HCT116 (cell line): ENCODE measurements at regions not wholly inside any gene's neighbourhood (a gene's known extent, or its start where the extent isn't known, plus 50 kb on each side); places are given as distances from the start of the nearest gene placed in this dataset.

Source experiments
- POLR2AphosphoS5 ChIP-seq: IDR thresholded peaks from 2 replicates; pipeline ENCODE4 v1.6.1; 2011; ENCODE audit warnings: mild to moderate bottlenecking, low read depth, low read length, moderate library complexity
- SRF ChIP-seq: IDR thresholded peaks from 2 replicates; pipeline ENCODE4 v1.6.1; 2012; ENCODE audit warnings: low read depth
- ZNF274 ChIP-seq: fragments of 200-500 bp; sonication (Bioruptor generic); IDR thresholded peaks from 2 replicates; pipeline ENCODE4 v1.6.1; 2014; ENCODE audit warnings: mild to moderate bottlenecking, low read depth, low read length, inconsistent platforms
- TF ChIP-seq, protein P1 (sequence below), 3 experiments: fragments of 200-600 bp in 1 of 3; sonication (generic) in 1 of 3; IDR thresholded peaks in 2 of 3; conservative IDR thresholded peaks in 1 of 3; 2 replicates each; pipeline ENCODE4 v1.5.1; 2012 to 2017; ENCODE audit warnings: low read depth in 2 of 3, low read length in 2 of 3, antibody characterized with exemption in 1 of 3, borderline replicate concordance in 1 of 3, control low read depth in 1 of 3, mild to moderate bottlenecking in 1 of 3, mixed read lengths in 1 of 3, mixed run types in 1 of 3, moderate library complexity in 1 of 3; ENCODE audit not compliant: insufficient read depth in 1 of 3

DNA sequence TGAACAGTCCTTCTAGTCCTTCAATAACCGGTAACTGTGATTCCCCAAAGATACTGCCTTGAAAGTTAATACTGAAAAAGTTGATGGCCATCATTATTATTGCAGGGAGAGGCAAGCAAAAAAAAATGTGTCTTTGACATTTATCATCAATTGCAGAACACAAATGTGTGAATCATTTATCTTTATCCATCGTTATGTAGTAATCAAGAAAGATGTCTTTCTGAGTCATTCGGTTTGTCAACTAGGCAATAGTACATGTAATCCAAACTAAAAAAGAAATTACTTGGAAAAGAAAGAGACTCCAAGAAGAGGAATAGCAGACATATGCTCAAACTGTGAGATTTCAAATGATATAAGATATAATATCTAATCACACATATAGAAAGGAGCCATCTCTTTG is 473.0 kb downstream of the CETN3 start:
- no peak for TF ChIP-seq SRF
- TF ChIP-seq ZNF274 = no peak
- TF ChIP-seq, protein P1, sequence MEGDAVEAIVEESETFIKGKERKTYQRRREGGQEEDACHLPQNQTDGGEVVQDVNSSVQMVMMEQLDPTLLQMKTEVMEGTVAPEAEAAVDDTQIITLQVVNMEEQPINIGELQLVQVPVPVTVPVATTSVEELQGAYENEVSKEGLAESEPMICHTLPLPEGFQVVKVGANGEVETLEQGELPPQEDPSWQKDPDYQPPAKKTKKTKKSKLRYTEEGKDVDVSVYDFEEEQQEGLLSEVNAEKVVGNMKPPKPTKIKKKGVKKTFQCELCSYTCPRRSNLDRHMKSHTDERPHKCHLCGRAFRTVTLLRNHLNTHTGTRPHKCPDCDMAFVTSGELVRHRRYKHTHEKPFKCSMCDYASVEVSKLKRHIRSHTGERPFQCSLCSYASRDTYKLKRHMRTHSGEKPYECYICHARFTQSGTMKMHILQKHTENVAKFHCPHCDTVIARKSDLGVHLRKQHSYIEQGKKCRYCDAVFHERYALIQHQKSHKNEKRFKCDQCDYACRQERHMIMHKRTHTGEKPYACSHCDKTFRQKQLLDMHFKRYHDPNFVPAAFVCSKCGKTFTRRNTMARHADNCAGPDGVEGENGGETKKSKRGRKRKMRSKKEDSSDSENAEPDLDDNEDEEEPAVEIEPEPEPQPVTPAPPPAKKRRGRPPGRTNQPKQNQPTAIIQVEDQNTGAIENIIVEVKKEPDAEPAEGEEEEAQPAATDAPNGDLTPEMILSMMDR (IDR thresholded peaks at IDR 0.05 in 2 of 3, conservative IDR thresholded peaks at IDR 0.05 in 1 of 3; ENCODE audit: borderline replicate concordance in 1 of 3, insufficient read depth in 1 of 3, low read depth in 2 of 3, low read length in 2 of 3) = no peak
- TF ChIP-seq POLR2AphosphoS5 = no peak
